Sigmoid colon (tissue), 6 donors: ENCODE measurements at regions not wholly inside any gene's neighbourhood (a gene's known extent, or its start where the extent isn't known, plus 50 kb on each side); places are given as distances from the start of the nearest gene placed in this dataset.

ENCODE experiments used
- DNase-seq: peaks from one replicate; pipeline ENCODE4 v3.0.0-alpha.2; 2019
- H3K27ac ChIP-seq, 4 donors: fragments of 200-600 bp; sonication (generic); one replicate each; pipeline ENCODE4 v1.5.1; 2016 to 2019; ENCODE audit warnings: mild to moderate bottlenecking in 1 of 4
- H3K27me3 ChIP-seq, 3 donors: fragments of 200-600 bp; sonication (generic); one replicate each; pipeline ENCODE4 v1.5.1; 2019; ENCODE audit warnings: mild to moderate bottlenecking in 1 of 3
- H3K36me3 ChIP-seq, 4 donors: fragments of 200-600 bp; sonication (generic); one replicate each; pipeline ENCODE4 v1.5.1; 2016 to 2019
- H3K4me1 ChIP-seq, 4 donors: fragments of 200-600 bp; sonication (generic); one replicate each; pipeline ENCODE4 v1.5.1; 2017 to 2019
- H3K4me3 ChIP-seq, 4 donors: fragments of 200-600 bp; sonication (generic); one replicate each; pipeline ENCODE4 v1.5.1; 2017 to 2019; ENCODE audit warnings: mild to moderate bottlenecking in 2 of 4, moderate library complexity in 1 of 4
- H3K9me3 ChIP-seq, 4 donors: fragments of 200-600 bp in 3 of 4; sonication (generic) in 3 of 4; one replicate each; pipeline versions ENCODE4 v1.5.1 to v1.6.1; 2013 to 2019
- CTCF ChIP-seq, 4 experiments: fragments of 450-650 bp in 3 of 4; fragments of 200-600 bp in 1 of 4; IDR thresholded peaks; one replicate each; pipeline ENCODE4 v1.5.1; 2016 to 2019; ENCODE audit warnings: antibody characterized with exemption in 4 of 4, mild to moderate bottlenecking in 3 of 4, moderate library complexity in 2 of 4
- EP300 ChIP-seq, 4 donors: sonication (generic); formaldehyde crosslinking; IDR thresholded peaks; one replicate each; pipeline ENCODE4 v1.6.1; 2017; ENCODE audit warnings: antibody characterized with exemption in 4 of 4
- POLR2A ChIP-seq, 2 donors: fragments of 450-650 bp; IDR thresholded peaks; one replicate each; pipeline ENCODE4 v1.6.1; 2016; ENCODE audit warnings: antibody characterized with exemption in 2 of 2, mild to moderate bottlenecking in 2 of 2, moderate library complexity in 2 of 2
- POLR2AphosphoS5 ChIP-seq, 4 donors: sonication (generic); formaldehyde crosslinking; IDR thresholded peaks; one replicate each; pipeline ENCODE4 v1.6.1; 2017; ENCODE audit warnings: antibody characterized with exemption in 4 of 4
- WGBS, 2 donors: extraction: QIAGEN DNeasy Blood & Tissue Kit; methylation state at CpG; one replicate each; pipeline ENCODE4 v1.1.7; 2013; 5-methylcytosine and 5-hydroxymethylcytosine counted together
- intact Hi-C: fragments of 100-400 bp; cut with DNase I; formaldehyde crosslinking; loops from one replicate; pipeline ENCODE4 v1.15.1; 2023
- donor health status: healthy with polysubstance abuse.
- donor health status: healthy.

GRCh38 chr5:152282331-152282730, 122.7 kb downstream of the NMUR2 start:
- TF ChIP-seq POLR2AphosphoS5 (IDR thresholded peaks at IDR 0.05) (no peak), EP300 (IDR thresholded peaks at IDR 0.05) (no peak), POLR2A (IDR thresholded peaks at IDR 0.05) (no peak), CTCF (IDR thresholded peaks at IDR 0.05) (no peak)
- H3K9me3 ChIP-seq: no peaks in the 10 kb centered on the region
- no peaks in the 10 kb centered on the region for H3K27me3 ChIP-seq
- WGBS, 2 donors: 65 to 73% methylated on average over 1 of the region's 1 CpG
- no peaks in the 10 kb centered on the region for H3K4me1 ChIP-seq
- intact Hi-C loops: no loop called here
- H3K4me3 ChIP-seq: no peak overlapping the region
- H3K36me3 ChIP-seq: no peaks in the 10 kb centered on the region
- no peak overlapping the region for H3K27ac ChIP-seq
- DNase-seq: no peak

GRCh38 chr5:152277936-152278335, 127.1 kb downstream of the NMUR2 start:
- no peak for DNase-seq
- H3K4me1 ChIP-seq: no peaks in the 10 kb centered on the region
- H3K4me3 ChIP-seq: no peak overlapping the region
- no peak for TF ChIP-seq POLR2AphosphoS5 (IDR thresholded peaks at IDR 0.05)
- TF ChIP-seq CTCF (IDR thresholded peaks at IDR 0.05): no peak
- no peak for TF ChIP-seq EP300 (IDR thresholded peaks at IDR 0.05)
- TF ChIP-seq POLR2A (IDR thresholded peaks at IDR 0.05): no peak
- intact Hi-C loops: no loop called here
- H3K27me3 ChIP-seq: no peaks in the 10 kb centered on the region
- no peak overlapping the region for H3K27ac ChIP-seq
- 76 to 77% methylated on average over 2 of the region's 2 CpGs for WGBS, 2 donors
- no peaks in the 10 kb centered on the region for H3K36me3 ChIP-seq
- H3K9me3 ChIP-seq: no peaks in the 10 kb centered on the region

- DNase-seq: no peak
- no peak overlapping the region for H3K4me3 ChIP-seq
- TF ChIP-seq POLR2AphosphoS5 (IDR thresholded peaks at IDR 0.05): no peak
- TF ChIP-seq EP300 (IDR thresholded peaks at IDR 0.05): no peak
- TF ChIP-seq POLR2A (IDR thresholded peaks at IDR 0.05): no peak
- no peak for TF ChIP-seq CTCF (IDR thresholded peaks at IDR 0.05)
- intact Hi-C loops: no loop called here
- H3K27me3 ChIP-seq: no peaks in the 10 kb centered on the region
- H3K27ac ChIP-seq: no peak overlapping the region
- H3K4me1 ChIP-seq: no peaks in the 10 kb centered on the region
- no peaks in the 10 kb centered on the region for H3K36me3 ChIP-seq
- 37 to 48% methylated on average over 2 of the region's 2 CpGs for WGBS, 2 donors
- H3K9me3 ChIP-seq: no peaks in the 10 kb centered on the region
These were observed 130.9 kb downstream of the NMUR2 start for GRCh38 chr5:152274224-152274623.

- no peaks in the 10 kb centered on the region for H3K4me1 ChIP-seq
- H3K4me3 ChIP-seq: no peak overlapping the region
- intact Hi-C loops: no loop called here
- TF ChIP-seq POLR2AphosphoS5 (IDR thresholded peaks at IDR 0.05): no peak
- TF ChIP-seq EP300 (IDR thresholded peaks at IDR 0.05): no peak
- TF ChIP-seq CTCF (IDR thresholded peaks at IDR 0.05): no peak
- TF ChIP-seq POLR2A (IDR thresholded peaks at IDR 0.05): no peak
- no peaks in the 10 kb centered on the region for H3K27me3 ChIP-seq
- no peak for DNase-seq
- WGBS, 2 donors: 48 to 58% methylated on average over 5 of the region's 5 CpGs
- no peaks in the 10 kb centered on the region for H3K36me3 ChIP-seq
- no peak overlapping the region for H3K27ac ChIP-seq
- no peaks in the 10 kb centered on the region for H3K9me3 ChIP-seq
These were observed 133.7 kb downstream of the NMUR2 start for GRCh38 chr5:152271420-152271819.

- no peaks in the 10 kb centered on the region for H3K36me3 ChIP-seq
- H3K27me3 ChIP-seq: no peaks in the 10 kb centered on the region
- intact Hi-C loops: no loop called here
- WGBS, 2 donors: 59 to 77% methylated on average over 2 of the region's 2 CpGs
- H3K27ac ChIP-seq: no peak overlapping the region
- no peak for DNase-seq
- TF ChIP-seq POLR2AphosphoS5 (IDR thresholded peaks at IDR 0.05) (no peak), EP300 (IDR thresholded peaks at IDR 0.05) (no peak), CTCF (IDR thresholded peaks at IDR 0.05) (no peak), POLR2A (IDR thresholded peaks at IDR 0.05) (no peak)
- H3K9me3 ChIP-seq: no peaks in the 10 kb centered on the region
- no peaks in the 10 kb centered on the region for H3K4me1 ChIP-seq
- no peak overlapping the region for H3K4me3 ChIP-seq
These were observed 135.0 kb downstream of the NMUR2 start for GRCh38 chr5:152270096-152270495.
